ENCODE measurements at regions not wholly inside any gene's neighbourhood (a gene's known extent, or its start where the extent isn't known, plus 50 kb on each side); places are given as distances from the start of the nearest gene placed in this dataset.

- no peak overlapping the region for H2AFZ ChIP-seq (ENCODE audit: low read length)
- no peak overlapping the region for H3K18ac ChIP-seq (ENCODE audit: low read length)
These were observed 271.7 kb upstream of the TOPAZ1 start for GRCh38 chr3:43969944-43970343.

DNA sequence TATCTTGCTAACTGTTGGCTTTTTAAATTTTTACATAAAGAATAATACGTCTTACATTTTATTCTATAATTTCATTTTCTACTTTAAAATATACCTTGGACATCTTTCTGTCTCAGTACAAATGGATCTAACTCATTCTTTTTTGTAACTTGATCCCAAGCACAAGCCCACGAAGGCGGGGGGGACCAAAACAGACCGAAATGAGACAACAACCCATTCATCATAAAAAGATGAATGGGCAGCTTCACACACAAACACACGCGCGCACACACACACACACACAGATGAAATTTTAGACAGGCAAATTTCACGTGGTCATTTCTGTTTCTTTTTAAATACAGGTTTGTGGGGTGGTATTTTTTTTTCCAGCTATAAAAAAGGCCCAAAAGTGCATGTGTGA, 271.3 kb upstream of the TOPAZ1 start:
- Histone ChIP-seq H3K9ac (ENCODE audit: low read depth, low read length, poor library complexity) (no peak overlapping the region), H3K9me3 (replicated peaks in 1 of 2; ENCODE audit: control insufficient read depth in 2 of 2, insufficient read depth in 1 of 2, low read depth in 1 of 2, low read length in 2 of 2) (no peaks in the 10 kb centered on the region), H3K27ac (replicated peaks; ENCODE audit: low read length) (no peak overlapping the region), H2BK120ac (ENCODE audit: low read depth, low read length) (no peak overlapping the region), H3K27me3 (ENCODE audit: control insufficient read depth in 3 of 3, insufficient read depth in 3 of 3, low read depth in 1 of 3, low read length in 3 of 3) (peaks cover 0 to 8% (median 0%) of the 10 kb centered on the region in 3 experiments), H4K91ac (ENCODE audit: low read depth, low read length, poor library complexity) (no peak overlapping the region), H3K18ac (ENCODE audit: low read length) (no peak overlapping the region), H2BK5ac (ENCODE audit: low read length) (no peak overlapping the region), H3K36me3 (replicated peaks in 1 of 2; ENCODE audit: control insufficient read depth in 2 of 2, insufficient read depth in 2 of 2, low read length in 2 of 2) (no peaks in the 10 kb centered on the region), H3K14ac (ENCODE audit: low read length) (no peak overlapping the region), H2AK5ac (ENCODE audit: low read depth, low read length) (no peak overlapping the region), H2BK12ac (ENCODE audit: low read length) (no peak overlapping the region), H3K4me1 (ENCODE audit: control insufficient read depth in 2 of 2, insufficient read depth in 1 of 2, low read depth in 1 of 2, low read length in 2 of 2) (peaks cover 0 to 5% of the 10 kb centered on the region in 2 donors), H3K4ac (ENCODE audit: low read length) (no peak overlapping the region), H4K8ac (ENCODE audit: low read depth, low read length) (no peak overlapping the region), H3K79me1 (ENCODE audit: low read depth, low read length) (no peaks in the 10 kb centered on the region), H3K4me3 (ENCODE audit: low read length in 2 of 2) (no peak overlapping the region), H3K23ac (ENCODE audit: low read depth, low read length, poor library complexity) (no peak overlapping the region), H3K4me2 (ENCODE audit: insufficient read depth, low read length, poor library complexity, severe bottlenecking) (no peak overlapping the region), H2AFZ (ENCODE audit: low read length) (no peak overlapping the region), H2BK15ac (ENCODE audit: low read length) (no peak overlapping the region)
- DNase-seq (ENCODE audit: low spot score) = no peak
- 100% methylated on average over 1 of the region's 8 CpGs; no CpG with 5 or more reads in 1 of the 2 donors for WGBS, 2 donors (ENCODE audit: extremely low coverage in 2 of 2, insufficient read length in 2 of 2, insufficient replicate concordance in 1 of 2)

More at GRCh38 chr3:43969944-43970343, 271.7 kb upstream of the TOPAZ1 start:
- Histone ChIP-seq H2BK120ac (ENCODE audit: low read depth, low read length) (no peak overlapping the region), H3K4ac (ENCODE audit: low read length) (no peak overlapping the region), H4K8ac (ENCODE audit: low read depth, low read length) (no peak overlapping the region), H3K36me3 (replicated peaks in 1 of 2; ENCODE audit: control insufficient read depth in 2 of 2, insufficient read depth in 2 of 2, low read length in 2 of 2) (no peaks in the 10 kb centered on the region), H2BK12ac (ENCODE audit: low read length) (no peak overlapping the region), H3K14ac (ENCODE audit: low read length) (no peak overlapping the region), H3K79me1 (ENCODE audit: low read depth, low read length) (no peaks in the 10 kb centered on the region), H3K4me3 (ENCODE audit: low read length in 2 of 2) (peak overlapping the region in 1 of 2 donors; percentile 38), H3K27ac (replicated peaks; ENCODE audit: low read length) (no peak overlapping the region), H3K9ac (ENCODE audit: low read depth, low read length, poor library complexity) (no peak overlapping the region), H3K27me3 (ENCODE audit: control insufficient read depth in 3 of 3, insufficient read depth in 3 of 3, low read depth in 1 of 3, low read length in 3 of 3) (peaks cover 0 to 8% (median 0%) of the 10 kb centered on the region in 3 experiments), H3K4me2 (ENCODE audit: insufficient read depth, low read length, poor library complexity, severe bottlenecking) (no peak overlapping the region), H2AK5ac (ENCODE audit: low read depth, low read length) (no peak overlapping the region), H2BK5ac (ENCODE audit: low read length) (no peak overlapping the region), H3K9me3 (replicated peaks in 1 of 2; ENCODE audit: control insufficient read depth in 2 of 2, insufficient read depth in 1 of 2, low read depth in 1 of 2, low read length in 2 of 2) (no peaks in the 10 kb centered on the region), H2BK15ac (ENCODE audit: low read length) (no peak overlapping the region), H3K23ac (ENCODE audit: low read depth, low read length, poor library complexity) (no peak overlapping the region), H4K91ac (ENCODE audit: low read depth, low read length, poor library complexity) (no peak overlapping the region), H3K4me1 (ENCODE audit: control insufficient read depth in 2 of 2, insufficient read depth in 1 of 2, low read depth in 1 of 2, low read length in 2 of 2) (peaks cover 0 to 5% of the 10 kb centered on the region in 2 donors)
- WGBS, 2 donors (ENCODE audit: extremely low coverage in 2 of 2, insufficient read length in 2 of 2, insufficient replicate concordance in 1 of 2) = no CpG with 5 or more reads among the region's 4 CpGs
- DNase-seq (ENCODE audit: low spot score) = no peak

DNA sequence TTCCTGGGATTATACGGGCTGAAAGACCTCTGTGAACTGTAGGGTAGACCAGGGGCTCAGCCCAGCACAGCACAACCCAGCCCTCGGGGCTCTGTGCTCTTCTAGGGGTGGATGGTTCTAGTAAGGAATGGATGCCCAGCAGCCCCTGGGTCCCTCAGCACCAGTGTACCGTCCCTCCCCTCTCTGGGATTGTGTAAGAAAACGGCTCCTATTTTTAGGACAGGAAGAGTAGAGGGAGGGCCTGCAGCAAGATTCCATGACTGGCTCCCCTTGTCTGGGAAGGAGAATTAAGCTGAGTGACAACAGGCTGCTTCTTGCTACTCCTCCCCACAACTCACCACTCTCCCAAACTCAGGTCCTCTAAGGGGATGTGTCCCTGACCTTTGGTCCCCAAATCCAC, 270.8 kb upstream of the TOPAZ1 start:
- H2AK5ac ChIP-seq (ENCODE audit: low read depth, low read length) = no peak overlapping the region
- H3K27me3 ChIP-seq (ENCODE audit: control insufficient read depth in 3 of 3, insufficient read depth in 3 of 3, low read depth in 1 of 3, low read length in 3 of 3) = peaks cover 0 to 8% (median 0%) of the 10 kb centered on the region in 3 experiments
- H3K4ac ChIP-seq (ENCODE audit: low read length) = no peak overlapping the region
- H3K27ac ChIP-seq (replicated peaks; ENCODE audit: low read length) = no peak overlapping the region
- no peak overlapping the region for H3K4me2 ChIP-seq (ENCODE audit: insufficient read depth, low read length, poor library complexity, severe bottlenecking)
- no peak overlapping the region for H2BK12ac ChIP-seq (ENCODE audit: low read length)
- H3K23ac ChIP-seq (ENCODE audit: low read depth, low read length, poor library complexity) = no peak overlapping the region
- H3K4me3 ChIP-seq (ENCODE audit: low read length in 2 of 2) = no peak overlapping the region
- no peak overlapping the region for H2BK5ac ChIP-seq (ENCODE audit: low read length)
- H3K36me3 ChIP-seq (replicated peaks in 1 of 2; ENCODE audit: control insufficient read depth in 2 of 2, insufficient read depth in 2 of 2, low read length in 2 of 2) = no peaks in the 10 kb centered on the region
- no peaks in the 10 kb centered on the region for H3K9me3 ChIP-seq (replicated peaks in 1 of 2; ENCODE audit: control insufficient read depth in 2 of 2, insufficient read depth in 1 of 2, low read depth in 1 of 2, low read length in 2 of 2)
- H3K18ac ChIP-seq (ENCODE audit: low read length) = peak overlapping the region; percentile 36
- H2BK15ac ChIP-seq (ENCODE audit: low read length) = no peak overlapping the region
- H2AFZ ChIP-seq (ENCODE audit: low read length) = no peak overlapping the region
- no peak overlapping the region for H4K91ac ChIP-seq (ENCODE audit: low read depth, low read length, poor library complexity)
- H3K14ac ChIP-seq (ENCODE audit: low read length) = no peak overlapping the region
- H3K4me1 ChIP-seq (ENCODE audit: control insufficient read depth in 2 of 2, insufficient read depth in 1 of 2, low read depth in 1 of 2, low read length in 2 of 2) = peaks cover 0 to 5% of the 10 kb centered on the region in 2 donors
- H4K8ac ChIP-seq (ENCODE audit: low read depth, low read length) = no peak overlapping the region
- no CpG with 5 or more reads among the region's 4 CpGs for WGBS, 2 donors (ENCODE audit: extremely low coverage in 2 of 2, insufficient read length in 2 of 2, insufficient replicate concordance in 1 of 2)
- DNase-seq (ENCODE audit: low spot score) = no peak
- H3K79me1 ChIP-seq (ENCODE audit: low read depth, low read length) = no peaks in the 10 kb centered on the region
- no peak overlapping the region for H2BK120ac ChIP-seq (ENCODE audit: low read depth, low read length)
- H3K9ac ChIP-seq (ENCODE audit: low read depth, low read length, poor library complexity) = no peak overlapping the region

GRCh38 chr3:43971486-43971885, 270.2 kb upstream of the TOPAZ1 start:
- no peak overlapping the region for H2BK15ac ChIP-seq (ENCODE audit: low read length)
- no peak overlapping the region for H4K8ac ChIP-seq (ENCODE audit: low read depth, low read length)
- no peak overlapping the region for H2BK120ac ChIP-seq (ENCODE audit: low read depth, low read length)
- H3K9me3 ChIP-seq (replicated peaks in 1 of 2; ENCODE audit: control insufficient read depth in 2 of 2, insufficient read depth in 1 of 2, low read depth in 1 of 2, low read length in 2 of 2) = no peaks in the 10 kb centered on the region
- H2BK12ac ChIP-seq (ENCODE audit: low read length) = no peak overlapping the region
- H2AK5ac ChIP-seq (ENCODE audit: low read depth, low read length) = no peak overlapping the region
- H3K9ac ChIP-seq (ENCODE audit: low read depth, low read length, poor library complexity) = no peak overlapping the region
- no peak overlapping the region for H3K14ac ChIP-seq (ENCODE audit: low read length)
- peaks cover 0 to 8% (median 0%) of the 10 kb centered on the region in 3 experiments for H3K27me3 ChIP-seq (ENCODE audit: control insufficient read depth in 3 of 3, insufficient read depth in 3 of 3, low read depth in 1 of 3, low read length in 3 of 3)
- no peaks in the 10 kb centered on the region for H3K79me1 ChIP-seq (ENCODE audit: low read depth, low read length)
- no peak overlapping the region for H2AFZ ChIP-seq (ENCODE audit: low read length)
- peaks cover 0 to 5% of the 10 kb centered on the region in 2 donors for H3K4me1 ChIP-seq (ENCODE audit: control insufficient read depth in 2 of 2, insufficient read depth in 1 of 2, low read depth in 1 of 2, low read length in 2 of 2)
- no peak for DNase-seq (ENCODE audit: low spot score)
- no peak overlapping the region for H3K23ac ChIP-seq (ENCODE audit: low read depth, low read length, poor library complexity)
- no peak overlapping the region for H3K4ac ChIP-seq (ENCODE audit: low read length)
- H4K91ac ChIP-seq (ENCODE audit: low read depth, low read length, poor library complexity) = no peak overlapping the region
- H3K18ac ChIP-seq (ENCODE audit: low read length) = peak overlapping the region; percentile 30
- no peak overlapping the region for H3K4me2 ChIP-seq (ENCODE audit: insufficient read depth, low read length, poor library complexity, severe bottlenecking)
- H3K4me3 ChIP-seq (ENCODE audit: low read length in 2 of 2) = no peak overlapping the region
- no peaks in the 10 kb centered on the region for H3K36me3 ChIP-seq (replicated peaks in 1 of 2; ENCODE audit: control insufficient read depth in 2 of 2, insufficient read depth in 2 of 2, low read length in 2 of 2)
- H2BK5ac ChIP-seq (ENCODE audit: low read length) = no peak overlapping the region
- H3K27ac ChIP-seq (replicated peaks; ENCODE audit: low read length) = no peak overlapping the region

All from neuronal stem cell (in vitro differentiated cells).